Kidney epithelial cell (primary cell): ENCODE measurements at regions not wholly inside any gene's neighbourhood (a gene's known extent, or its start where the extent isn't known, plus 50 kb on each side); places are given as distances from the start of the nearest gene placed in this dataset.

ENCODE experiments used
- DNase-seq: peaks from one replicate; pipeline ENCODE4 v3.0.0-alpha.2; 2010; ENCODE audit warnings: low read depth
- H3K27me3 ChIP-seq: 2 replicates; pipeline ENCODE4 v1.6.0; 2011; ENCODE audit warnings: low read length; ENCODE audit not compliant: control insufficient read depth, insufficient read depth
- H3K36me3 ChIP-seq: 2 replicates; pipeline ENCODE4 v1.5.1; 2011; ENCODE audit warnings: low read length; ENCODE audit not compliant: control insufficient read depth, insufficient read depth
- H3K4me3 ChIP-seq: 2 replicates; pipeline ENCODE4 v1.5.1; 2011; ENCODE audit warnings: low read depth, mild to moderate bottlenecking, control low read depth, low read length
- TF ChIP-seq, protein P1 (sequence below): IDR thresholded peaks from 2 replicates; pipeline ENCODE4 v1.5.1; 2011; ENCODE audit warnings: mild to moderate bottlenecking, moderate library complexity, low read length, control low read depth, inconsistent platforms; ENCODE audit not compliant: insufficient read depth, poor library complexity, severe bottlenecking

DNA sequence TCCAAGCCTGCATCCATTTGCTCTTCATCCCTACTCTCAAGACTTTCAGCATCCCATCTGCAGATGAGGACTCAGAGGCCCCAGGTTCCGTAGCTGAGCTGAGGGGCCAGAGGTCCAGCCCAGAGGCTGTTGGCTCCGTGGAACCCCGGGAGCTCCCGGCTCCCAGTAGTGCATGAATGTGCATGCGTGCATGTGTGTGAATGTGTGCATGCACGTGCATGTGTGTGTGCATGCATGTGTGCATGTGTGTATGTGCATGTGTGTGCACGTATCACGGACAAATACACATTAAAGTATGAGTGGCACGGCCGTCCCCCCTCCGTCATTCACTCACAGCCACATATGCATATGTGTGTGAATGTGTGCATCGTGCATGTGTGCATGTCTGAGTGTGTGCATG is 149.9 kb downstream of the KIF26A start:
- no peak overlapping the region for H3K4me3 ChIP-seq
- TF ChIP-seq, protein P1, sequence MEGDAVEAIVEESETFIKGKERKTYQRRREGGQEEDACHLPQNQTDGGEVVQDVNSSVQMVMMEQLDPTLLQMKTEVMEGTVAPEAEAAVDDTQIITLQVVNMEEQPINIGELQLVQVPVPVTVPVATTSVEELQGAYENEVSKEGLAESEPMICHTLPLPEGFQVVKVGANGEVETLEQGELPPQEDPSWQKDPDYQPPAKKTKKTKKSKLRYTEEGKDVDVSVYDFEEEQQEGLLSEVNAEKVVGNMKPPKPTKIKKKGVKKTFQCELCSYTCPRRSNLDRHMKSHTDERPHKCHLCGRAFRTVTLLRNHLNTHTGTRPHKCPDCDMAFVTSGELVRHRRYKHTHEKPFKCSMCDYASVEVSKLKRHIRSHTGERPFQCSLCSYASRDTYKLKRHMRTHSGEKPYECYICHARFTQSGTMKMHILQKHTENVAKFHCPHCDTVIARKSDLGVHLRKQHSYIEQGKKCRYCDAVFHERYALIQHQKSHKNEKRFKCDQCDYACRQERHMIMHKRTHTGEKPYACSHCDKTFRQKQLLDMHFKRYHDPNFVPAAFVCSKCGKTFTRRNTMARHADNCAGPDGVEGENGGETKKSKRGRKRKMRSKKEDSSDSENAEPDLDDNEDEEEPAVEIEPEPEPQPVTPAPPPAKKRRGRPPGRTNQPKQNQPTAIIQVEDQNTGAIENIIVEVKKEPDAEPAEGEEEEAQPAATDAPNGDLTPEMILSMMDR, result no peak
- DNase-seq, result no peak

DNA sequence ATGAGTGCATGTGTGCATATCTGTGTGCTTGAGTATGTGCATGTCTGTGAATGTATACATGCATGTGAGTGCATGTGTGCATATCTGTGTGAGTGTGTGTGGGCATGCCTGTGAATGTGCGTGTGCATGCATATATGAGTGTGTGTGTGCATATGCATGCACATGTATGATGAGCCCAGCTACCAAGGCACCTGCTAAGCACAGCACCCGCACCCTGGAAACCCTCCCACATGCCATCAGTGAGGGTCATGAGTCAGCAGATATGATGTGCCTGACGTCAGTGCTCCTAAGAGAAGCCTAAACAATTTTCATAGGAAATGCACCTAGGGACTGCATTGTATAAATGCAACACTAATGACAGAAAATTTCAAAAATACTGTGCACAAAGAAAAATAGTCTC is 151.1 kb downstream of the KIF26A start:
- Histone ChIP-seq H3K27me3 (no peaks in the 10 kb centered on the region), H3K4me3 (no peak overlapping the region), H3K36me3 (no peaks in the 10 kb centered on the region)
- DNase-seq, result no peak
- TF ChIP-seq, protein P1, result no peak

More for the DNA sequence above, 149.9 kb downstream of the KIF26A start:
- H3K27me3 ChIP-seq, result peaks cover 3% of the 10 kb centered on the region
- H3K36me3 ChIP-seq, result no peaks in the 10 kb centered on the region

DNA sequence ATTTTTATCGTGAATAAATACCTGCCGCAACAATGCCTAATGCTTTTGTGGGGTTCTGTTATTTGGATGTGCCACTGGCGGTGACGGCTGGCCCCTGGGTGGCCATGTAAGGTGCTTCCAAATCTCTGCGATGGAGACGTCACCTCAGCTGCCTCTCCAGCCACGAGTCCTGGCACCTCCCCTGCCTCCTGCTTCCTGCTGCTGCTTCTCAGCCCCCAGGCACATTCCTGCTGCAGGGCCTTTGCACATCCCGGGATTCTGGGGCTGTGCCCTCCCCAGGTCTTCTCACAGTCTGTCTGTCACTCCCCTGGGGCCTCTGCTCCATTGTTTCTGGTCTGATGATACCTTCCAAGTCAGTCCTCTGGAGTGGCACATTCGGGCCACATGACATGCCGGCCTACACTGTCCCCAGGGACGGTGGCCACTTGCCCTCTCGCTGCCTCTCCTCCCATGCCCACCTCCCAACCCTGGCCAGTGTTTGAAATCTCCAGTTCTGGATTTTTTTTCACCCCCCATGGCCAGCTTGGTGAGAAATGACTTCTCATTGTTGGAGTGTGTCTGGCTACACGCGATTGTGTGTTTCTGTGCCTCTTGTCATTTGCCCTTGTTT is 151.8 kb downstream of the KIF26A start:
- no peak for DNase-seq
- Histone ChIP-seq H3K36me3 (no peaks in the 10 kb centered on the region), H3K27me3 (no peaks in the 10 kb centered on the region), H3K4me3 (no peak overlapping the region)
- TF ChIP-seq, protein P1, result no peak

DNA sequence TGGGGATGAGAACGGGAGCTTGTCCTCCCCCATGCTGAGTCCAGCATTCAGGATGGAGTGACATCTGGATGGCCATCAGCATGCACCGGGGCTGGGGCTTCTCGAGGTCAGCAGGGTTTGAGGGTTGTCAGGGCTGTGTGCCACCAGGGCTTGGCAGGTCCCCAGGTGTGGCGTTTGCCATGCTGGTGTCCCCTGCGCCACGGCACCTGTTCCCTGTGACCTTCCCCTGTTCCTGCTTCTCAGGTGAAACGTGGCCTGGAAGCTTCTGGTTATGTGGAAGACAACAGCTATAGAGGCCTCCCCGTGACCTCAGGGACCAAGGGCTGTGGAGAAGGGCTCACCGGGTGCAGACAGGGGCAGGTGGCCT is 152.4 kb downstream of the KIF26A start:
- TF ChIP-seq, protein P1, result no peak
- Histone ChIP-seq H3K27me3 (no peaks in the 10 kb centered on the region), H3K4me3 (no peak overlapping the region), H3K36me3 (no peaks in the 10 kb centered on the region)
- DNase-seq, result no peak

DNA sequence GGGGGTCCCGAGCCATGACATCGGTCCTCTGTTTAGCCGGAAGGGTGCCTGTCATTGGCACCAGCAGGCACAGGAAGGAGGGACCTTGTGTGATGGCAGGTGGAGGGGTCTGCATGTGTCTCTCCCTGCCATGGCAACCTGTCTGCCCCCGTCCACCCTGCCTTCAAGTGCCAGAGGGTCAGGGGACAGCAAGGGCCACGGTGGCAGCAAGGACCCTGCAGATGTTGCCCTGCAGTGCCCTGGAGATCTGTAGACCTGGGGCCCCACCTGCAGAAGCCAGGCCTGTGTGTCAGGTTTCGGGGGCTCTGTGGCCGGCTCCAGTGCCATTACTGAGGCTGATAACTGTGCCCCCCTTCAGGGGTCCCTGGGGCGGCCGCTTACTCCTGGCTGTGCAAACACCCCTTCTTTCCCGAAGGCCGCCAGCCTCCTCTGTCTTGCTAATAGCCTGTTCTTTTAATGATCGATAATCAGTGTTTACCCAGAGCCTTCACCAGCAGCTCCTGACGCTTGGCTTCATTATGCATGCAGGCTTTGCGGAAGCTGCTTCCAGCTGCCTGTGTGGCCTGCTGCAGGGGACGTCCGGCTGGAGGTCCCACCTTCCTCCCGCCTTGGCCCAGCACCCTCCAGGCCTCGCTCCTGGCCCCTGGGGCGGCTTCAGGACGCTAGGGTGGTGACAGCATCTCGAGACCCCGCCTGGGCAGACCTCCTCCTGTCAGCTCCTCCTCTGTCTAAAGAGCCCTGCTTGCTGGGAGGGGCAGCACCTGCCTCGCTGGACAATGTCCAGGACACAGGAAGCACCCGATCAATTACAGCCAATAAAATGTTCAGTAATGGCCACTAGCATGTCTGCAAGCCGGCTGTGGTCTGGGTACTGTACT is 153.0 kb downstream of the KIF26A start:
- DNase-seq, result no peak
- Histone ChIP-seq H3K36me3 (no peaks in the 10 kb centered on the region), H3K4me3 (no peak overlapping the region), H3K27me3 (no peaks in the 10 kb centered on the region)
- TF ChIP-seq, protein P1, result no peak
